ENCODE measurements at regions not wholly inside any gene's neighbourhood (a gene's known extent, or its start where the extent isn't known, plus 50 kb on each side); places are given as distances from the start of the nearest gene placed in this dataset.
A peak's percentile ranks its signal among the peaks of the same experiment; 100 is the strongest.

DNA sequence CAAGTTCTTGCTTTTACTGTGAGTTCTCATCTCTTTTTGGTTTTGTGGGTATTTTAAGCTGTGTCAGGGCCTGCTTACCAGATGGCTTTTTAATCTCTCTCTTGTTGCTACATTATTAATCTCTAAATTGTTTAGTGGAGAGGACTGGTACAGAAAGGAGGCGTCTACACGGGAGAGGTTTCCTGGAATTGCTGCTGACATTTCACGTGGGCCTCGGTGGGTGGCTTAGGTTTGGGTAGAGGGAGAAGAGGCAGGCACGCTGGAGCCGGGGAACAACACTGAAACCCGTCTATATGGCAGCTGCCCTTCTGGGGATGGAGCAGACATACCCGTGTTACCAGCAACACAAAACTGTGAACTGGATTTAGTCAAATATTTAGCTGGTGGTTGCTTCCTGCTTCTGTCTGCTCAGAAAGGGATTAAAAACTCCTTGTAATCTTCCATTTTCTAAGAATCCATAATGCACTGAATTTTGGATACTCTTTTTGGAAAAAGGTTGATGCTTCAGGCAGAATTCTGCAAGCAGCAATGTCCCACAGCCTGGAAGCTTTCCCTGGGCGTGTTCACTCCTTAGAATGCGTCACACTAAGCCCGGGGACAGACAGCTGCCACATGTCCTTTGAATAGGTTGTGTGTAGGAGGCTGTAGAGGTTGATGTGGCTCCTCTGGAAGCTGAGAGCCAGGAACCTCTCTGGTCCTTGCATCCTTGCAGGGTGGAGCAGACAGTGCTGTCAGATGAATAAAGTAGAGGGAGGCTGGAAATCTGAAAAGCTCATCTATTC is 199.8 kb upstream of the GATB start:
- DNase-seq = no peak

DNA sequence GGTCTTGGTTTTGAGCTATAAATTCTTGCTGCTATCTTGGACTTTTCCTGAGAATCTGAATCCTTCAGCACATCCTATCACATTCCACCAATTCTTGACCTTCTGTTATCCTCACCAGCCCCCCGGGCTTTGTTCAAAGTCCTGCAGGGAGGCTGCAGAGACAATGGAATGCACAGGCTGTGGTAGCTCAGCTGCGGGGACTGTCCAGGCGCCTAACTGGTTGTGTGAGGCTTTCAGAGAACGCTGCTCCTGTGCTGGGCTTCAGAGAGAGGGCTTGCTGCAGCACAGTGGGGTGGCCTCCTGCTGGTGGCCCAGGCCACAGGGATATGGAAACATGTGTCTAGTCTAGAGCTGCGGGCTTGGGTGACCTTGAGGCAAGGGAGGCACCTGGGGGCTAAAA is 196.3 kb upstream of the GATB start:
- DNase-seq = no peak

DNA sequence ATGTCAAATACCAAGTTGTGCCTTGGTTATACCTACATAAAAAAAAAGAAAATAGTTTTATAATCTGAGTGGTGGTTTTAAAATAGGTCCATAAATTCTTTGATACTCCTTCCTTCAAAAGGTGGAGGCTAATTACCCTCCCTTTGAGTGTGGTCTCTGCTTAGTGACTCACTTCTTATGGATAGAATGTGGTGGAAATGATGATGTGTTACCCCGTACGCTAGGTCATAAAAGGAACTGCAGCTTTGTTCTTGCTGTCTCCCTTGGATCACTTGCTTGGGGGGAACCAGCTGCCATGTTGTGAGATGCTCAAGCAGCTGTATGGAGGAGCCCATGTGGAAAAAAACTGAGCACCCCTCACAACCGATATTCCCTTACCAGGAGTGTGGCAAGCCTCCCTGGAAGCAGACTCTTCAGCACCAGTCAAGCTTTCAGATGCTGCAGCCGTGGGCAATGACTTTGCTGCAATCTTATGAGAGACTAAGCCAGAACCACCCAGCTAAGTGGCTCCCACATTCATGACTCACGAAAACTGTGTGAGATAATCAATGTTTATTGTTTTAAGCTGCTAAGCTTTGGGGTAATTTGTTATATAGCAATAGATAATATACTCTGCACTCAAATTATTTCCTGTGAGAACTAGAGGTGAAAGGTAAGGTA is 195.0 kb upstream of the GATB start:
- no peak for DNase-seq

DNA sequence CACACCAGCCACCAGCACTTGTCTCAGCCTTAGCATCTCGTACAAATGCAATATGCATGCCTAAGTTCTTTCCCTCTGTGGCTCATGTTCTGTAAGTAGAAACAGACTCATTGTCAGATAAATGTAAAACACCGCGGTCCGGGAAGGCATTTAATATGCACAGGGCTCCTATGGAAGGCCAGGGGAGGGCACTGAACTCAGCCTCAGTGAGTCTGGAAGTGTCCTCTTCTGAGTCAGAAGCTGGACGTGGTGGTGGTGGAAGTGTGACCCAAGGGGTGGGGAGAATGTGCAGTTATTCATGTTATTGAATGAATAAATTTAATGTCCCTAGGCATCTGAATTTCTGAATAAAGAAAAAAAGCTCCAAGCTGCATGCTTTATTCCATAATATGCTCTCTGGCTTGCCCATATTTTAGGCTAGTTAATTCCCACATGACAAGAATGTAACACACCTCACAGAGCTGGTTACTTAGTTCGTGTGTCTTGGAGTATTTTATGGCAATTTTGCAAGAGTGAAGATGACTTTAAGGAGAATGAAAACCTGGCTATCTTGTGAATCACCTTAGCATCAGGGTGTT is 193.1 kb upstream of the GATB start:
- no peak for DNase-seq

DNA sequence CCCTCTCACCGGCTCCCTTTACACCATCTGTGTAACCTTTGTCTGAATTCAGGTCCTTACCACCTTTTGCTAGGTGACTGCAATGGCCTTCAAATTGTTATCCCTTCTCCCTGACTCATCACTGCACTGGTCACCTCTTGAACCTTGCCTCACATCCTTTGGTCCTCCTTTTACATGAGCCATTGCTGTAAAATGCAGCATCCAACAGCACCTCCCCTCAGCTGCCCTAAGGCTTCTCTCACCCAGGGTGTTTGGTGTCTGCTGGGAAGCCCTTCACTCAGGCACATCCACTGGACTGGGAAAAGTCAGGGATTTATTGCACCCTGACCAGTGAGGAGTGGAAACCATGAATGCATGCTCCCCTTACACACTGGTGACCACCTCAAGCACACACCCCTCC is 192.5 kb upstream of the GATB start:
- no peak for DNase-seq

DNA sequence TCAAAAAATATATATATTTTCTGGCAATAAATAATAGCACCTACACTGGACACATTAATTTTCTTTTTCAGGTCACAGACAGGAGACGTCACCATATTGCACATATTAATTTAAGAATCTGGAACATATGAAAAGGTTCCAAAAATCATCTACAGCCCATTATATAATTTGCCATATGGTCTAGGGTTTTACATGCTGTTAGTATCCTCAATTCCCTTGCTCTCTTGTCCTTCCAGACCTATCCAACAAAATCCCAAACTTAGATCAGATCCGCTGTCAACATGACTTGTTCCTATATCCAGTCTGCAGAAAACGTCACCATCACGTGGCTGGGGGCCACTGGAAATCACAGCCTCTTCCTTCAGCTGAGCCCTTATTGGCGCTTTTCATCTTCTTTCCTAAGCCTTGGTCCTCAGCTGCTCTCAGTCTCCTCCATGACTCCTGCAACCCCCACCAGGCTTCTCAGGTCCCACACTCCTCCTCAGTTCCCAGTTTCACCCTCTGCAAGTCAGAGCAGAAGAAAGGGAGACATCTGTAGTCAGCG is 192.0 kb upstream of the GATB start:
- no peak for DNase-seq

DNA sequence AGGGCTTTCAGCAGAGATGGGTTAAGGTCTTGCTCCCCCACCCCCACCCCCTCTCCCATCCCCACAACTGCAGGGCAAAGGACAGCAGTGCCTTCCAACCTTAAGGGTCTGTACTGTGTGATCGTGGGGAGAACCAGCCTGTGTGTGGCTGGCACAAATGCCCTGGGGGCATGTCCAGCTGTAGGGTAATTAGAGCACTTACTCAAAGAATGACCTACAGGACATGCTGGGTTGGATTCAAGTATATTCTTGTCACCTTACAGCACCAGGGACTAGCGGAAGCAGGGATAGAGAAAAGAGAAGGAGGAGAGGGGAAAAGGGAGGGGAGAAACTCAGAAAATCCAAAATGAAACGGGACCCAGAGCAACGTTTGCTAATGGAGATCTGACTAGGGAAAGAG is 191.3 kb upstream of the GATB start:
- DNase-seq = no peak

DNA sequence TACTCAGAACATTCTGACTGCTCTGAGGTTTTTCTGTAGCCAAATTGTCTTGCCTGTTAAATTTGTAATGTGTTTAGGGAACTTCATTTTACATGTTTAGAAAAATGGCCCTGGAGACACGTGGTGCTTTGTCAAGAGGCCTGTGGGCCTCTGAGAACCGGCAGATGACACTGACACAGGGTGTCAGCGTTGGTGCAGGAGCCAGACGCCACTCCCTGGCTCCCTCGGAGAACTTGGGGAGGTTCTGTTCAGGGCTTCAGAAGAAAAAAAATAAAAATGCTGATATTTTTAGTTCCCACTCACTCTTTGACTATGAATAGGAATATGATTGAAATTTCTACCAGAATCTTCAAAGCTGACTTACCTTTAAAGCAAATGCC is 190.9 kb upstream of the GATB start:
- DNase-seq = no peak

DNA sequence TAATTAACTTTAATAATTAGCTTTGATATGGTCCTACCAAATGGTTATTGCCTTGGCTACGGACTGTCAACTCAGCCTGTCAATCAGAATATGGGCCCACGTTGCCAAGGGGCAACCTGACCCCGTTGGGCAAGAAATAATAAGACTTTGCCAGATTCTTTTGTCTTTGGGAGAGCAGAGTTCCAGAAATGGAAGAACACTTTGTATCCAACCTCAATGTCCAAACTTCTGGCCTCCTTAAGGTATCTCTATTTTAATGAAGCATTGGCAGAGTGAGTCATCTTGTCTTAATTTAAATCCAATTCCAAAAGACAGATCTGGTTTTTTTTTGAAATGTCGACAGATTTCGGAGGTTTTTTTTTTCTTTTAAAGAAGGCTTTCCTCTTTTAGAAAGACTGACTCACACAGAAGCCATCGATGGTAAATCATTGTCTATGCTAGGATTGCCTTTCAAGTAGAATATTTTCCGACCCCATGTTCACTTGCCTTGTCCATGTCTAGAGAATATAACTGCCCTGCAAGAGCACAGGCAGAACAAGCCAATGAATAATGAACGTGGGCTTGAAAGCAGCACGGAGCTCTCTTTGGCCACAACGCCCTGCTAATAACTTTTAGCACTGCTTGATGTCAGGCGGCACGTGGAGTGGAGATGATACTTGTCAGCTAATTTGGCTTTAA is 190.3 kb upstream of the GATB start:
- no peak for DNase-seq

DNA sequence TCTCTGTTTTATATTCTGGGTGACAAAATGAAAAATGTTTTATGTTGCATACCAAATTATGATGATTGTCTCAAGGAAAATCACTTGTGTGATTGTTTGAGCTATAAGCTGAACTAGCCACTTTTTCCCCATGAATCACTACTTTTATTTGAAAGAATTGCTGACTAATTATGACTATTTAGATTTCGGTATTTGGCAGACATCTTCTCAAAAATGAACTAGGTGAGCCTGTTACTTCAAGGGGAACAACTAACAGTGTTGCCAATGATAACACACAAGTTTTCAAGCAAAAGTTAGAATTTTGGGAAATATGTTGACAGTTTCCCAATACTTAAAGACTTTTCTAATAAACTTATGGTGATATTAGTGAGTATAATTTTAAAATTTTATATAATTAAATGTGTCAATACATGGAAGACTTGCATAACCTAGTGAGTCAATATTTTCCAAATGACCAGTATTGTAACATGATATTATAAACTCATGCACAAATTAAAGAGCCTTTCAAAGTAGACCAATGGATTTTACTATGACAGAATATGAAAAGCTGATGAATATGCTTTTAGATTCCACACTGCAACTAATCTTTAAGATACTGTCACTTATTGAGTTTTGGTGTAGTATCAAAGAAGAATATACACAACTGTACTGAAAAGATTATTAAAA is 187.7 kb upstream of the GATB start:
- DNase-seq = no peak

DNA sequence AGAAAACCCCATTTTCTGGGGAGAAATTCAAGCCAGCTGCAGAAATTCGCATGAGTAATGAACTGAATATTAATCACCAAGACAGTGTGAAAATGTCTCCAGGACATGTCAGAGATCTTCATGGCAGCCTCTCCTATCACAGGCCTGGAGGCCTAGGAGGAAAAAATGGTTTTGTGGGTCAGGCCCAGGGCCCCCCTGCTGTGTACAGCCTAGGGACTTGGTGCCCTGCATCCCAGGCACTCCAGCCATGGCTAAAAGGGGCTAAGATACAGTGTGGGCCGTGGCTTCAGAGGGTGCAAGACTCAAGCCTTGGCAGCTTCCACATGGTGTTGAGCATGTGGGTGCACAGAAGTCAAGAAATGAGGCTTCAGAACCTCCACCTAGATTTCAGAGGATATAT is 185.9 kb upstream of the GATB start:
- DNase-seq = no peak

DNA sequence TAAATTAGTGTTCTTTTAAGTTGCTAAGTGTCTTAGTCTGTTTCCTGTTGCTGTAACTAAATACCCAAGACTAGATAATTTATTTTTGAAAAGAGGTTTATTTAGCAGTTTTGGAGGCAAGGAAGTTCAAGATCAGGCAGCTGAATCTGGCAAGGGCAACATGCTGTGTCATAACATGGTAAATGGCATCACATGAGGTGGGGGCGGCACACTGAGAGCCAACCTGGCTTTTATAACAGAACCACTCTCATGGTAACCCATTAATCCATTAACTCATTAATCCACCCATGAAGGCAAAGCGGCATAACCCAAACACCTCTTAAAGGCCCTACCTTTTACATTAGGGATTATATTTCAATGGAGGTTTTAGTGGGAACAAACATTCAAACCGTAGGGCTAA is 182.2 kb upstream of the GATB start:
- DNase-seq = no peak

DNA sequence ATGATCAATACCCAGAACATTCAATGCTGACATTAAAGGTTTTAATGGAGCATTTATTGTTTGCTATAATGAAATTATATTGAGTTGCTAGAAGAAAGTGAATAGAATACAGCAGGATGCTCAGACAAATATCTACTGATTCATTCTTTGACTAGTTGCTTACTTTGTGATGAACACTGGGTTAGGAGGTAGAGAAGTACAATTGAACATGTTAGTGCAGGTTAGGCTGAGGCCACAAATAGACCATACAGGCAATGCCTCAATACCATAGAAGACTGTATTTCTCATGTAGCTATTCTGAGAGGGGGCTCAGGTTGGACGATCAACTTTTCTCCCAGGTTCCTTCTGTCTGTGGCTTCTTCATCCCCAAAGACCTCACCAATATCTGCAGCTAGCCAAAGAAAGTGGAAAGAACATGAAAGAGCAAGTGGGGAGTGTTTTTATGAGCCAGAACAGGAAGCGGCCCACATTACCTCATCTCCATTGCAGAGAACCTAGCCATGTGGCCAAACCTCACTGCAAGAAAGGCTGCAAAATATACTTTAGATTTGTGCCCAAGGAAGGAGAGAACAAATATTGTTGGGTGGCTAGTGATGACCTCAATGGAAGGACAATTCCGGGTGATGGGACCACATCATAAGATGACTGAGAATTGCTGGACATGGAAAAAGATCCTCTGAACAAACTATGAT is 180.3 kb upstream of the GATB start:
- no peak for DNase-seq

DNA sequence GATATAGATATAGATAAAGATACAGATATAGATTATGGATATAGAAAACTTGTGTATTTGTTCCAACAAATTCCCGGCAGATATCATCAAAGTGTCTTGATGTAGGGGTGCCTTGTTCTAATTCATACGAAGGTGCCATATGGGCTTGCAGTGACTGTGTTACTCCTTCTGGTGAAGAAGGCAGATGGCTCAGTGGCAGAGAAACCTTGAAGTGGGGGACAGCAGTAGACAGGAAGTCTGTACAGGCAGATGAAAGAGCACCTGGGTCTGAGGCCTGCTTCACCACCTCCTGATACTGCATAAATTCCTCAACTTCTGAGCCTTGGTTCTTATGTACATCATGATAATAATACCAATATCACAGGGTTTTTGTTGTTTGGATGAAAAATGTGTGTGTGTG is 179.5 kb upstream of the GATB start:
- DNase-seq = no peak

DNA sequence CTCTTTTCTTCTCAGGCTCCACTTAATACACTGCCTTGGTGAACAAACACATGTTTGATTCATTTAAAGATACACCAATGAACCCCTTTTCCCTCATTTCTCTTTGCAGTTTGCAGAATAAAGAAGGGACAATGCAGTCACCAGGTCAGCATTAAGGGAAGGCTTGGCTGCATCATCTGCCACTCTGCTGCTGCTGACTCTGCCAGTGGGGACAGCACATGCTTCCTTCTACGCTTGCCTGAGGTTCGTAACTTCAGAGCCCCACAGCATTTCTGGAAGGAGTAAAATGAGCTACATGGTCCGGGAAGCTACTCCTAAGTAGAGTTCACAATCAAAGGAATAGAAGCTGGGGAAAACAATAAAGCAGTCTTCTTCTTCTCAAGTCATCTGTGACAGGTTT is 178.9 kb upstream of the GATB start:
- no peak for DNase-seq

DNA sequence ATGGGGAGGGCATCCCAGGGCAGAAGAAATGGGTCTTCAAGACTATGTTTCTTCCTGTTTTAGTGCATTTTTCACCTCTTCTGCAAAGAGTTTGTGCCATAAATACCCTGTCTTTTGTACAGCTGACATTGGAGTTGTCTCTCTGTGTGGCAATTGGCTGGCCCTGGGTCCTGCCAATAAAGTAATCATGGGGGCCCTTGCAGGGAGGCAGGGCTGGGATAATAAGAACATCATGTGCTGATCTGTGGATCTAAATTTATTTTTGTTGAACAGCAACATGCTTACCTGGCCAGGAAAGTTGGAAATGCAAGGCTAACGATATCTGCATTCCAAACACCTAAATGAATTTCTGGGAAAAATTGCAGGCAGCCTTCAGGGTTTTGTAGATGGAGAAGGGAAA is 174.6 kb upstream of the GATB start:
- no peak for DNase-seq

DNA sequence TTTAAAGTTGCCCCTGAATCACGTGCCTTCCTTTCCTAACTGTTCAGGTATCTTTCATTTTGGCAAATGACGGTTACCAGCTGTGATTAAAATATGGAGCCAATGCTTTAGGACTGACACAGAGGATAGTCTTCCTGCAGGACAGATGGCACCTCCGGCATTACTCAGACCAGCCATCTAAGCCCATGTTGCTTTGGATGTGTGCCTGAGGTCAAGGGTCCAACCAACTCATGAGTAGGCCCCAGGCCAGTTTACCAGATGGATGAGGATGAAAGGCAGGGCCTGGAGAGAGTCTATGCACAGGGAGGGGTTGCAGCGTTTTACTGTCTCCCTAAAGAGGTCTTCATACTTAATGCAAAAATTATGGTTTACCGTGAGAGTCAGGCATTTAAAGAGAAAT is 174.0 kb upstream of the GATB start:
- DNase-seq = no peak

DNA sequence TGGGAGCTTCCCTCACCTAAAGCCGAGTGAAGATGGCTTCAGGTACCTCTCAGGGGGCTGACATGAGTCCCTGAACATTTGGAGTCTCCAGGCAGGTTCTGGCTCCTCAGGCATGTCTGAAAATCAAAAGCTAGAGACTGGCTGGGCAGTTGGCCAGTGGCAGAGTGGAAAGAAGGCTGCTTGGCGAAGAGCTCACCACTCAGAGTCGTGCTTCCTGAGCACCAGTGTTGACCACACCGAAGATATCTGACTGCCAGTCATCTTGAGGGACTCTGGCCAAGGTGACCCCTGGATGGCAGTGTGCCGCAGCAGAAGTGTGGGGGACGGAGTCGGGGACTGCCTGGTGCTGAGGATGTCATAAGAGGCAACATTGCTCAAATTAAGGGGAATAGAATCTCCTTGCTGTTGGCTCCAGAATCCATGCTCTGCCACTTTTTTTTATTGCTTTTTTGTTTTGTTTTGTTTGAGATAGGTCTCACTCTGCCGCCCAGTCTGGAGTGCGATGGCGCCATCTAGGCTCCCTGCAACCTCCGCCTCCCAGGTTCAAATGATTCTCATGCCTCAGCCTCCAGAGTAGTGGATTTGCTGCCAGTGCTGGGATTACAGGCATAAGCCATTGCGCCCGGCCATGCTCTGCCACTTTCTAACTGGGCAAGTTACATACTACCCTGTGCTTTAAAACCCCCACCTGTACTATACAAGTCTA is 172.5 kb upstream of the GATB start:
- DNase-seq = no peak

DNA sequence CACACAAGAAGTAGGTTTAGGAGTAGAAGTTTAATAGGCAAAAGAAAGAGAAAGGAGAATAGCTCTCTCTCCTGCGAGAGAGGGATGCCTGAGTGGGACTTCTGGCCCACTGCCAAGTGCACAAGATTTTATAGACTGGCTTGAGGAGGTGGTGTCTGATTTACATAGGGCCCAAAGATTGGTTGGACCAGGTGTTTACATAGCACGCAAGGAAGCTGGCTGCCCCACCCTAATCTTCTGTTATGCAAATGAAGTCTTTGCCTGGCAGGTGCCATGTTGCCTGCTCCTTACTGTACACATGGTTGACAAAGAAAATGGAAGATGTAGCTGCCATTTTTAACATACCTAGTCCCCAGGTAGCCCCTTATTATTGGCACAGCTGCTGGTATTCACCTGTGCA is 170.8 kb upstream of the GATB start:
- DNase-seq = peak; percentile 17

DNA sequence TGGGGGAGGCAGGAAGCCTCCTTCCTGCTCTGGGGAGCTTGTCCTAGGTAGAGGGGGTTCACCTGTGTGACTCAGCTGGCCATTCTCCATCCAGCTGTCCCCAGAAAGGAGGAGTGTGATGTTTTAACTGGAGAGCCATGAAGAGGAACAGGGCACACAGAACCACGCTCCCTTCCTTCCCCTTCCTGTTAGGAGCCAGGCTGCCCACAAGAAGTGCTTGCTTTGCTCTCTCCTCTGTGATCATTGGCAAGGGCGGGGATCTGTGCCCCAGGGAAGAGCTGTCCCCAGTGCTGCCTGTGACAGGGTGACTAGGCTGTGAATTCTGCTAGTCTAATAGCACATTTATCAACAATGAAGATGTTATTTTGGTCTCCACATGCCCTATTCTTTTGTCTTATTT is 169.6 kb upstream of the GATB start:
- no peak for DNase-seq

DNA sequence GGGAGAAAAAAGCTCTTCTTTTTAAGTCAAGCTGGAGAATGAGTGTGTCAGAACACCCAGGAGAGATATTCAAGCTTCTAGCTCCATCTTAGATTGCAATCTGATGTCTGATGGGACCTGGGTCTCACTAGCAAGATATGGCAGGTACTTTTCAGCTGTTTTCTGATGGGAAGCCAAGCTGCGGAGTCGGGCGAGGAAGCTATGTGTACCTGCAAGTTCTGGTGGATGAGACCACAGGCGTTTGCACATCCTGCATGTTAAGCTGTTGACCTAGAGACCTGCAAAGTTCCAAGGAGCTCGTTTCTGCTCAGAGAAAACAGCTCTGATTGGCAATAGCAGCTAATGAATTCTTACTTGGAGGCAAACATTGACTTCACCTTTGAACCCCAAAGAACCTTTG is 167.3 kb upstream of the GATB start:
- DNase-seq = no peak

DNA sequence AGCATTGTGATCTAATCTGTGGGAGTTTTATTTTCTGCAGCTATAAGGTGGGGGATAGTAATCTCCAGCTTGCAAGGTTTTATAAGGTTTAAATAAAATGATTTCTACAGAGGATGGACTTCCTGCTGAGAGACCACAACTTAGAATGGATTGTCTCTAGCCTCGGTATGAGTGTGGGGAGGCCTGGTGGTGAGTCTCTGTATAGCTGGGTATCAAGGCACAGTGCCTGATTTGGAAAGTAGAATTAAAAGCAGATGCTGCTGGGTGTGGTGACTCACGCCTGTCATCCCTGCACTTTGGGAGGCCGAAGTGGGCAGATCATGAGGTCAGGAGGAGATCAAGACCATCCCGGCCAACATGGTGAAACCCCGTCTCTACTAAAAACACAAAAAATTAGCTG is 162.0 kb upstream of the GATB start:
- no peak for DNase-seq
